ENCODE measurements at regions not wholly inside any gene's neighbourhood (a gene's known extent, or its start where the extent isn't known, plus 50 kb on each side); places are given as distances from the start of the nearest gene placed in this dataset.
"Not testable (repeated sequence)": the region's sequence is repeated elsewhere in the genome, so short reads cannot be mapped to it uniquely, and the experiment has no call there.

DNA sequence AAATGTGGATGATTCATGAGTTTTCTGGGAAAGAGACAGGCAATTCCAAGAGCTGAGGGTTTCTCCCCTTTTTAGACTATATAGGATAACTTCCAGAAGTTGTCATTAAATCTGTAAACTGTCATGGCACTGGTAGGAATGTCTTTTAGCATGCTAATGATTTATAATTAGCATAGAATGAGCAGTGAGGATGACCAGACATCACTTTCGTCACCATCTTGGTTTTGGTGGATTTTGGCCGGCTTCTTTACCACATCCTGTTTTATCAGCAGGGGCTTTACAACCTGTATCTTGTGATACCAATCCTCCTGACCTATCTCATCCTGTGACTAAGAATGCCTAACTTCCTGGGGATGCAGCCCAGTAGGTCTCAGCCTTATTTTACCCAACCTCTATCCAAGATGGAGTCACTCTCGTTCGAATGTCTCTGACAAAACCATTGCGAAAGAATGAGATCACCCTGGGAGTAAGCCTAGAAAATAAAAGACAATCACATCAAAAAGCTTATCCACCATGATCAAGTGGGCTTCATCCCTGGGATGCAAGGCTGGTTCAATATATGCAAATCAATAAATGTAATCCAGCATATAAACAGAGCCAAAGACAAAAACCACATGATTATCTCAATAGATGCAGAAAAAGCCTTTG is 153.6 kb upstream of the BET1 start:
- TF ChIP-seq, protein P1, sequence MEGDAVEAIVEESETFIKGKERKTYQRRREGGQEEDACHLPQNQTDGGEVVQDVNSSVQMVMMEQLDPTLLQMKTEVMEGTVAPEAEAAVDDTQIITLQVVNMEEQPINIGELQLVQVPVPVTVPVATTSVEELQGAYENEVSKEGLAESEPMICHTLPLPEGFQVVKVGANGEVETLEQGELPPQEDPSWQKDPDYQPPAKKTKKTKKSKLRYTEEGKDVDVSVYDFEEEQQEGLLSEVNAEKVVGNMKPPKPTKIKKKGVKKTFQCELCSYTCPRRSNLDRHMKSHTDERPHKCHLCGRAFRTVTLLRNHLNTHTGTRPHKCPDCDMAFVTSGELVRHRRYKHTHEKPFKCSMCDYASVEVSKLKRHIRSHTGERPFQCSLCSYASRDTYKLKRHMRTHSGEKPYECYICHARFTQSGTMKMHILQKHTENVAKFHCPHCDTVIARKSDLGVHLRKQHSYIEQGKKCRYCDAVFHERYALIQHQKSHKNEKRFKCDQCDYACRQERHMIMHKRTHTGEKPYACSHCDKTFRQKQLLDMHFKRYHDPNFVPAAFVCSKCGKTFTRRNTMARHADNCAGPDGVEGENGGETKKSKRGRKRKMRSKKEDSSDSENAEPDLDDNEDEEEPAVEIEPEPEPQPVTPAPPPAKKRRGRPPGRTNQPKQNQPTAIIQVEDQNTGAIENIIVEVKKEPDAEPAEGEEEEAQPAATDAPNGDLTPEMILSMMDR (IDR thresholded peaks at IDR 0.05) = not testable (repeated sequence)
- TF ChIP-seq POLR2A, EP300 (IDR thresholded peaks at IDR 0.05): not testable (repeated sequence)

Measured in tibial nerve (tissue), 4 donors.